ENCODE measurements at regions not wholly inside any gene's neighbourhood (a gene's known extent, or its start where the extent isn't known, plus 50 kb on each side); places are given as distances from the start of the nearest gene placed in this dataset.

- TF ChIP-seq EGR1 (IDR thresholded peaks at IDR 0.05; ENCODE audit: borderline replicate concordance, low read depth, low read length), result no peak
- no peak for TF ChIP-seq ATF2 (IDR thresholded peaks at IDR 0.05; ENCODE audit: low read length)
- TF ChIP-seq, protein P1, sequence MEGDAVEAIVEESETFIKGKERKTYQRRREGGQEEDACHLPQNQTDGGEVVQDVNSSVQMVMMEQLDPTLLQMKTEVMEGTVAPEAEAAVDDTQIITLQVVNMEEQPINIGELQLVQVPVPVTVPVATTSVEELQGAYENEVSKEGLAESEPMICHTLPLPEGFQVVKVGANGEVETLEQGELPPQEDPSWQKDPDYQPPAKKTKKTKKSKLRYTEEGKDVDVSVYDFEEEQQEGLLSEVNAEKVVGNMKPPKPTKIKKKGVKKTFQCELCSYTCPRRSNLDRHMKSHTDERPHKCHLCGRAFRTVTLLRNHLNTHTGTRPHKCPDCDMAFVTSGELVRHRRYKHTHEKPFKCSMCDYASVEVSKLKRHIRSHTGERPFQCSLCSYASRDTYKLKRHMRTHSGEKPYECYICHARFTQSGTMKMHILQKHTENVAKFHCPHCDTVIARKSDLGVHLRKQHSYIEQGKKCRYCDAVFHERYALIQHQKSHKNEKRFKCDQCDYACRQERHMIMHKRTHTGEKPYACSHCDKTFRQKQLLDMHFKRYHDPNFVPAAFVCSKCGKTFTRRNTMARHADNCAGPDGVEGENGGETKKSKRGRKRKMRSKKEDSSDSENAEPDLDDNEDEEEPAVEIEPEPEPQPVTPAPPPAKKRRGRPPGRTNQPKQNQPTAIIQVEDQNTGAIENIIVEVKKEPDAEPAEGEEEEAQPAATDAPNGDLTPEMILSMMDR (IDR thresholded peaks at IDR 0.05; ENCODE audit: control extremely low read depth in 1 of 3, insufficient read depth in 1 of 3, low read depth in 1 of 3, low read length in 3 of 3), result no peak
- TF ChIP-seq ZNF274 (IDR thresholded peaks at IDR 0.05; ENCODE audit: borderline replicate concordance, extremely low read depth, low read length), result no peak
- TF ChIP-seq TAF7 (optimal IDR thresholded peaks at IDR 0.05; ENCODE audit: borderline replicate concordance, low read depth, low read length), result no peak
- no peak for TF ChIP-seq POLR2AphosphoS5 (IDR thresholded peaks at IDR 0.05; ENCODE audit: low read depth, low read length)
These were observed 86.7 kb upstream of the MAP4K4 start (continued) for GRCh38 chr2:101610750-101611315.

All from H1 (cell line).